ENCODE measurements at regions not wholly inside any gene's neighbourhood (a gene's known extent, or its start where the extent isn't known, plus 50 kb on each side); places are given as distances from the start of the nearest gene placed in this dataset.
"Not testable (repeated sequence)": the region's sequence is repeated elsewhere in the genome, so short reads cannot be mapped to it uniquely, and the experiment has no call there.

GRCh38 chr16:31754998-31755615 is 118.5 kb upstream of the ZNF267 start:
- no peak for DNase-seq

- DNase-seq, result no peak
These were observed 109.5 kb upstream of the ZNF267 start for GRCh38 chr16:31764103-31764502.

DNA sequence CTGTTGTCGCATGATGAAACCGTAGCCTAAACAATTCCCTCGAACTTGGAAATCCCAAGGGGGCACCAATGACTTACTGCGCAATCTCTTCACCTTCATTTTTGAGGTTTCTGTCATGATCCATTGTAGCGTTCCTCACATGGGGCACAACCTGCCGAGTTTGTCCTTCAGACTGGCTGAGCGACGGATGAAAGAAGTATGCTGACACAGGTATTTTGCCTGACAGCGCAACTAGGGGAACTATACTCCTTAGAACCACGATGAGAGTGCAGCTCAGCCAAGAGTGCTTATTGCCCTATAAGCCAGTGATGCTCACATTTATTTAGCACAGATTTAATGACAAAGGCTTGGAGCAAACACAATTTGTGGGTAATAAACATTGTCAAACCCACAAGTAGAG is 106.3 kb upstream of the ZNF267 start:
- DNase-seq, result no peak

DNA sequence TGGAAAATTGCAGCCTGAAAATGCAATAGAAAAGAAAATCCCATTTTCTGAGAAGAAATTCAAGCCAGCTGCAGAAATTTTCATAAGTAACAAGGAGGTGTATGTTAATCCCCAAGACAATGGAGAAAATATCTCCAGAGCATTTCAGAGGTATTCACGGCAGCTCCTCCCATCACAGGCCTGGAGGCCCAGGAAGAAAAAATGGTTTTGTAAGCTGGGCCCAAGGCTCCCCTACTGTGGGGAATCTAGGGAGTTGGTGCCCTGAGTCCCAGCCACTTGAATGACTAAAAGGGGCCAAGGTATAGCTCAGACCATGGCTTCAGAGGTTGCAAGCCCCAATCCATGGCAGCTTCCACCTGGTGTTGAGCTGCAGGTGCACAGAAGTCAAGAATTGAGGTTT is 93.3 kb upstream of the ZNF267 start:
- DNase-seq, result no peak

DNA sequence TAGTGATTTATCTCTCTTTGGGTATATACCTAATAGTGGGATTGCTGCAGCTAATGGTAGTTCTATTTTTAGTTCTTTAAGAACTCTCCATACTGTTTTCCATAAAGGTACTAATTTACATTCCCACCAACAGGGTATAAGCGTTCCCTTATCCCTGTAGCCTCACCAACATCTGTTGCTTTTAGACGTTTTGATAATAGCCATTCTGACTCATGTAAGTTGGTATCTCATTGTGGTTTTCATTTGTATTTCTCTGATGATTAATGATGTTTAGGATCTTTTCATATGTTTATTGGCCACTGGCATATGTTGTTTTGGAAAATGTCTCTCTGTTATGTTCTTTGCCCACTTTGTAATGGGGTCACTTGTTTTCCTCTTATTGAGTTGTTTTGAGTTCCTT is 88.5 kb upstream of the ZNF267 start:
- no peak for DNase-seq

DNA sequence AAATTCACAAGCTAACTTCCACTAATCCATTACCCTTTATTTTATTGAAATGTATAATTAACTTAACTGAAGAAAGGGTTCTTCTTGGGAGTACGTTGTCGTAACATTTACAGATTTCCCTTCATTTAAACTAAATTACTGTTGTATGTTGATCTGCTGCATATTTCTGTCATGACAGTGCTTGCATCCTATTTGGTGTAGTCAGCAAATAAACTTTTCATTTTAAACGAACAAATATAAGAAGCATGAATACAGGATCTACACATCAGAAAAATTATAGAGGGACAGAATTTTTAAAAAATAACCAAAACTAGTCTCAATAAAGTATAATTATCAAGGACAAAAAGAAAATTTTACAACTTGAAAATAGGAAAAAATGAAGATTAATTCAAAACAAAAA is 66.5 kb upstream of the ZNF267 start:
- no peak for DNase-seq

- no peak for DNase-seq
These were observed 62.7 kb upstream of the ZNF267 start for GRCh38 chr16:31810863-31811262.

GRCh38 chr16:31816141-31816540 is 57.5 kb upstream of the ZNF267 start:
- DNase-seq, result not testable (repeated sequence)

GRCh38 chr16:31819386-31819785 is 54.2 kb upstream of the ZNF267 start:
- no peak for DNase-seq

GRCh38 chr16:31819948-31820347 is 53.7 kb upstream of the ZNF267 start:
- DNase-seq, result no peak

Data from CD4-positive, alpha-beta T cell treated with Interleukin-6 for 4 hours (primary cell).